Choroid plexus epithelial cell (primary cell): ENCODE measurements at regions not wholly inside any gene's neighbourhood (a gene's known extent, or its start where the extent isn't known, plus 50 kb on each side); places are given as distances from the start of the nearest gene placed in this dataset.

Experiments
- DNase-seq: peaks from one replicate; pipeline ENCODE4 v3.0.0-alpha.2; 2010; ENCODE audit warnings: low read depth
- H3K4me3 ChIP-seq: 2 replicates; pipeline ENCODE4 v1.5.1; 2011; ENCODE audit warnings: low read depth, mild to moderate bottlenecking, control low read depth, low read length, moderate library complexity
- TF ChIP-seq, protein P1 (sequence below): conservative IDR thresholded peaks from 2 replicates; pipeline ENCODE4 v1.5.1; 2011; ENCODE audit warnings: low read depth, mild to moderate bottlenecking, control low read depth, inconsistent platforms, low read length, moderate library complexity

DNA sequence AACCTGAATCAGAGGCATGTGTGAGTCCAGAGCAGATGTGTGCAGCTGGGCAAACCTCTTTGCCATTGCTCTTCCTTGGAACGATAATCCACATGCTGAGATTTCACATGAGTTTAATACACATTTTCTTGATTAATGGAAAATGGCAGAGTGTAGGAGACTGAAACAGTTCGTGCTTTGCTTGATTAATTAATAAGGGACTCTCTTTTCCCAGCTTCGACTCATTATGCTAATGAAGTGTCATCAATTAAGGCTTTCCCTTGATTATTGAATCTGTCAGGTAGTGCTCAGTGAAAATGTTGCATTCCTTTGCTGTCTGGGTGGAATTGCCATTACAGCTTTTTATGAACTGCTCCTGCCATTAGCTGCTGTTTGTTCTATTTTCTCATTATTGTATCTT is 487.7 kb upstream of the NOVA1 start:
- H3K4me3 ChIP-seq = no peak overlapping the region
- TF ChIP-seq, protein P1, sequence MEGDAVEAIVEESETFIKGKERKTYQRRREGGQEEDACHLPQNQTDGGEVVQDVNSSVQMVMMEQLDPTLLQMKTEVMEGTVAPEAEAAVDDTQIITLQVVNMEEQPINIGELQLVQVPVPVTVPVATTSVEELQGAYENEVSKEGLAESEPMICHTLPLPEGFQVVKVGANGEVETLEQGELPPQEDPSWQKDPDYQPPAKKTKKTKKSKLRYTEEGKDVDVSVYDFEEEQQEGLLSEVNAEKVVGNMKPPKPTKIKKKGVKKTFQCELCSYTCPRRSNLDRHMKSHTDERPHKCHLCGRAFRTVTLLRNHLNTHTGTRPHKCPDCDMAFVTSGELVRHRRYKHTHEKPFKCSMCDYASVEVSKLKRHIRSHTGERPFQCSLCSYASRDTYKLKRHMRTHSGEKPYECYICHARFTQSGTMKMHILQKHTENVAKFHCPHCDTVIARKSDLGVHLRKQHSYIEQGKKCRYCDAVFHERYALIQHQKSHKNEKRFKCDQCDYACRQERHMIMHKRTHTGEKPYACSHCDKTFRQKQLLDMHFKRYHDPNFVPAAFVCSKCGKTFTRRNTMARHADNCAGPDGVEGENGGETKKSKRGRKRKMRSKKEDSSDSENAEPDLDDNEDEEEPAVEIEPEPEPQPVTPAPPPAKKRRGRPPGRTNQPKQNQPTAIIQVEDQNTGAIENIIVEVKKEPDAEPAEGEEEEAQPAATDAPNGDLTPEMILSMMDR = no peak
- no peak for DNase-seq

DNA sequence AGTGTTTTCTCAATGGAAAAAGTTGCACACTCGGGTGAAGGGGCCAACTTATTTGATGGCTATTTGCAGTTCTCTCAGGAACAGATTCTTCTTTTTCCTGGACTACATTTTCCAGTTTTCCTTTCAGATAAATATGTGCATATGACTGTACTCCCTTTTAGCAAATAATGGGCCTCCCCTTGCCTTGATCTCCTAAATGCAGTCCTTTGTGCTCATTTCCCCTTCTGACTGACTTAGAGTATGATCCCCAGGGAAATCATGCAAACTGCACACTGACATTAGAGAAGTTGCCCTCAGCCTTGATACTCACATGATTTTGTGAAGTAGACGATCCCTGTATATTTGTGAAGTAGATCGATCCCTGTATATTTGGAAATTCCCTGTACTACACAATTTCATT is 492.9 kb upstream of the NOVA1 start:
- TF ChIP-seq, protein P1 = no peak
- no peak for DNase-seq
- H3K4me3 ChIP-seq = no peak overlapping the region

DNA sequence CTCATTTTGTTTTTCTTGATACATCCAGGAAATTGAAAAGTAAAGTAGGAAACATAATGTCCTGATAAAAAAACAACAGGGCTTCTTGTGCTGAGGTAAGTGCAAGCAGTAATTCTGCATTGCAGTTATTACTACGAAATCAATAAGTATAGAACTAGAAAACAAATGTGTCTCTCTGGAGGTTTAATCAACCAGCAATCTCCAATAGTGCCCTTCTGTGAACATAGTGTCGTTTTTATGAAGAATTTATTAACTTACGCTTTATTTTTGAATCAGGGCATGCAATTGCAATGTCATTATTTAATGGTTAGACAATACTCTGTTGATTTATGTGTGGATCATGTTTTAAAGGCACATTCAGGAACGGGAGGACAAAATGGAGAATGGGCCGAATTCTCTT is 494.1 kb upstream of the NOVA1 start:
- TF ChIP-seq, protein P1 = no peak
- no peak overlapping the region for H3K4me3 ChIP-seq
- DNase-seq = no peak

DNA sequence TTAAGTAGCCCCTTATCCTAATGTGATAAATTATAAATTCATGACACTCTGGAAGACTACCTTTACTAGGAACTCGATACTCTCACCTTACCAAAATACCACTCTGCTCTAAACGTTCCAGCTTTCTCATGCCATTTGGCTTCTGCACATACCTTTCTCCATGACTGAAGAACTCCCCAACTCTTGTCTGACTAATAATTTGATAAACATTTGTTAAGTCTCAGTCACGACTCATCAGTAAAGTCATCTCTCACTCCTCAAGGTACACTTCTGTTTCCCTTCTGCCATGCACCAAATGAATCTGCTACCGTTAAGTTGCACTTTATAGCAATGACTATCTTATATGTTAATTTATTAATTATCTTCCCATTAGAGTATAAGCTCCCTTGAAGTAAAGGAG is 498.3 kb upstream of the NOVA1 start:
- TF ChIP-seq, protein P1 = no peak
- DNase-seq = no peak
- no peak overlapping the region for H3K4me3 ChIP-seq

DNA sequence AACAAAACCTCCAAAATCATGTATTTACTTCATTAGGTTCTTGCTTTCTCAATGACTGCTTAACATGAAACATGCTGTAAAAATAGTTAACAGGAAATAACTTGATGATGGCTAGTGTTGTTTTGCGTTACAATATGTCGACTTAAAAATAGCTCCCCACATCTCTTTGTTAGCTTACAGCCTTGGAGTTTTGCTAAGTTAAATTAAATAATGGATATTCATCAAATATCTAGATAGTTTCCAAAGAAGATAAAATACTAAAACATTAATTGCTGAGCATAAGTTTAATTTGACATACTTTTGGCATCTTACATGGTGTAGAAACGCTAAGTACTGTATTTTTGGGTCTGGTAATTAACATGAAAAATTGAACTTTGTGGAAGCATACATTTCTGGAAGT is 500.6 kb upstream of the NOVA1 start:
- TF ChIP-seq, protein P1 = no peak
- DNase-seq = no peak
- H3K4me3 ChIP-seq = no peak overlapping the region

DNA sequence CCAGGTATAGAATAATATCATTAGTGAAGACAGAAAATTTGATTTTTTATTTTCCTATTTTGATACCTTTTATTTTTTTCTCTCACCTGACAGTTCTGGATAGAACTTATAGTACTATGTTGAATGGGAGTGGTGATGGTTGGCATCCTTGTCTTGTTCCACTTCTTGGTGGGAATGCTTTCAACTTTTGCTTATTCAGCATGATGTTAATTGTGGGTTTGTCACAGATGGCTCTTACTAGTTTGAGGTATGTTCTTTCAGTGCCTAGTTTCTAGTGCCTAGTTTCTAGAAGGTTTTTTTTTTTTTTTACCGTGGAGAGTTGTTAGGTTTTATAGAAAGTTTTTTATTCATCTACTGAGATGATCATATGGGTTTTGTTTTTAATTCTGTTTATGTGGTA is 516.3 kb upstream of the NOVA1 start:
- DNase-seq = no peak
- no peak overlapping the region for H3K4me3 ChIP-seq
- TF ChIP-seq, protein P1 = no peak

DNA sequence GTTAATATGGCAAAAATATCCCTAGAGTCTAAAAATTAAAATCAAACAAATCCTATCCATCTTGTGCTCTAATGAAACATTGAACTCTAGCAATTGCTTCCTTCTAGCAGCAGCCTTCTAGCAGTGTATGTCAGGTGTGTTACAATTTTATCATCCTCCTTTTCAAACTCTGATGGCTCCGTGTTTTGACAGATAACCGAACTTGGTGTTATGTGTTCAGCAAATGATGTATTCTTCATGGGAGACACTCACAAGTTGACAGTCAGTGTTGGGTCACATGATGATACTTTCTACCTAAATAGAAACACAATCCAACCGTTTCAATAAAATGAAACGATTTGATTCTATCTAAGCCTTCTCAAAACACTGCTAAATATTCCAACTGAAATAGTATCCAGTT is 525.3 kb upstream of the NOVA1 start:
- TF ChIP-seq, protein P1 = no peak
- H3K4me3 ChIP-seq = no peak overlapping the region
- no peak for DNase-seq
